Right cardiac atrium (tissue), 5 donors: ENCODE measurements at regions not wholly inside any gene's neighbourhood (a gene's known extent, or its start where the extent isn't known, plus 50 kb on each side); places are given as distances from the start of the nearest gene placed in this dataset.
"Not testable (repeated sequence)": the region's sequence is repeated elsewhere in the genome, so short reads cannot be mapped to it uniquely, and the experiment has no call there.

ENCODE experiments used
- ATAC-seq, 2 donors: fragments of 200-7000 bp; cut with Tn5 transposase; one replicate each; pipeline versions ENCODE4 v1.8.0 to v1.9.1; 2020; ENCODE audit warnings: moderate library complexity in 2 of 2, mild to moderate bottlenecking in 1 of 2
- DNase-seq, 3 donors: peaks; one replicate each; pipeline ENCODE4 v3.0.0-alpha.2; 2020
- H3K27ac ChIP-seq: one replicate; pipeline ENCODE4 v1.5.1; 2013; ENCODE audit warnings: mild to moderate bottlenecking, low read length, control low read depth, moderate library complexity
- H3K27me3 ChIP-seq: one replicate; pipeline ENCODE4 v1.6.1; 2013; ENCODE audit not compliant: control insufficient read depth, insufficient read depth
- H3K4me1 ChIP-seq: one replicate; pipeline ENCODE4 v1.6.1; 2013; ENCODE audit warnings: low read length; ENCODE audit not compliant: control insufficient read depth, insufficient read depth
- H3K4me3 ChIP-seq: one replicate; pipeline ENCODE4 v1.5.1; 2013; ENCODE audit warnings: low read length, control low read depth
- H3K9me3 ChIP-seq: one replicate; pipeline ENCODE4 v1.6.1; 2013; ENCODE audit warnings: low read length; ENCODE audit not compliant: control insufficient read depth
- WGBS: extraction: QIAGEN DNeasy Blood & Tissue Kit; methylation state at CpG from one replicate; pipeline ENCODE4 v1.1.7; 2013; 5-methylcytosine and 5-hydroxymethylcytosine counted together
- intact Hi-C, 4 donors: fragments of 100-400 bp; cut with DNase I; formaldehyde crosslinking; loops; one replicate each; pipeline versions ENCODE4 v1.11.0 to v1.14.0; 2022 to 2023
- donor health status: healthy with polysubstance abuse.
- donor health status: DM: no; HTN: yes; CAD: no.
- donor health status: DM: no; HTN: no; CAD: no.
- donor health status: DM: no; HTN: yes; CAD: no; lungs with severe emphysema.
- donor health status: DM: yes; HTN: yes; CAD: no.

GRCh38 chrX:11893933-11894710 lies 136.1 kb downstream of the MSL3 start:
- Histone ChIP-seq H3K4me3 (no peak overlapping the region), H3K4me1 (peaks cover 2% of the 10 kb centered on the region), H3K27ac (no peak overlapping the region), H3K9me3 (no peaks in the 10 kb centered on the region), H3K27me3 (no peaks in the 10 kb centered on the region)
- intact Hi-C loops, result no loop called here
- no peak for ATAC-seq
- DNase-seq, result no peak
- WGBS, result 85% methylated on average over 3 of the region's 3 CpGs

- H3K9me3 ChIP-seq, result no peaks in the 10 kb centered on the region
- no peak for ATAC-seq
These were observed 141.1 kb downstream of the MSL3 start for GRCh38 chrX:11899091-11899490.

GRCh38 chrX:11905933-11906332 lies 147.9 kb downstream of the MSL3 start:
- H3K4me3 ChIP-seq, H3K27me3 ChIP-seq, ATAC-seq, H3K4me1 ChIP-seq, H3K27ac ChIP-seq, intact Hi-C loops, DNase-seq, H3K9me3 ChIP-seq: not testable (repeated sequence)
- 89% methylated on average over 3 of the region's 3 CpGs for WGBS

More at GRCh38 chrX:11899091-11899490, 141.1 kb downstream of the MSL3 start:
- Histone ChIP-seq H3K4me3 (no peak overlapping the region), H3K4me1 (no peaks in the 10 kb centered on the region), H3K27me3 (no peaks in the 10 kb centered on the region), H3K27ac (no peak overlapping the region)
- WGBS, result 26% methylated on average over 2 of the region's 2 CpGs
- intact Hi-C loops, result no loop called here
- no peak for DNase-seq

GRCh38 chrX:11908371-11908770 lies 150.3 kb downstream of the MSL3 start:
- 12% methylated on average over 2 of the region's 2 CpGs for WGBS
- intact Hi-C loops, result no loop called here
- H3K27me3 ChIP-seq, result no peaks in the 10 kb centered on the region
- H3K4me1 ChIP-seq, result no peaks in the 10 kb centered on the region
- no peak overlapping the region for H3K27ac ChIP-seq
- no peak for DNase-seq
- ATAC-seq, result no peak
- no peaks in the 10 kb centered on the region for H3K9me3 ChIP-seq
- H3K4me3 ChIP-seq, result no peak overlapping the region

GRCh38 chrX:11913001-11913400 lies 155.0 kb downstream of the MSL3 start:
- H3K4me1 ChIP-seq, result no peaks in the 10 kb centered on the region
- no peak overlapping the region for H3K4me3 ChIP-seq
- WGBS, result 73% methylated on average over 3 of the region's 3 CpGs
- DNase-seq (no peak), ATAC-seq (no peak)
- intact Hi-C loops, result no loop called here
- H3K9me3 ChIP-seq, result no peaks in the 10 kb centered on the region
- H3K27me3 ChIP-seq, result no peaks in the 10 kb centered on the region
- H3K27ac ChIP-seq, result no peak overlapping the region

- no peaks in the 10 kb centered on the region for H3K9me3 ChIP-seq
- H3K27ac ChIP-seq, result no peak overlapping the region
- ATAC-seq (no peak), DNase-seq (no peak)
- H3K27me3 ChIP-seq, result no peaks in the 10 kb centered on the region
- intact Hi-C loops, result no loop called here
- no peak overlapping the region for H3K4me3 ChIP-seq
- no peaks in the 10 kb centered on the region for H3K4me1 ChIP-seq
- 83% methylated on average over 5 of the region's 5 CpGs for WGBS
These were observed 171.4 kb downstream of the MSL3 start for GRCh38 chrX:11929476-11929875.

- intact Hi-C loops, result no loop called here
- H3K27ac ChIP-seq, result no peak overlapping the region
- no peak for DNase-seq
- ATAC-seq, result no peak
- 92% methylated on average over 1 of the region's 1 CpG for WGBS
- H3K9me3 ChIP-seq, result no peaks in the 10 kb centered on the region
- no peaks in the 10 kb centered on the region for H3K4me1 ChIP-seq
- H3K4me3 ChIP-seq, result no peak overlapping the region
- no peaks in the 10 kb centered on the region for H3K27me3 ChIP-seq
These were observed 174.4 kb downstream of the MSL3 start for GRCh38 chrX:11932423-11932822.

GRCh38 chrX:11934089-11934488 lies 176.1 kb downstream of the MSL3 start:
- no peaks in the 10 kb centered on the region for H3K9me3 ChIP-seq
- WGBS, result 77% methylated on average over 1 of the region's 1 CpG

GRCh38 chrX:11941571-11941970 lies 183.5 kb downstream of the MSL3 start:
- Histone ChIP-seq H3K9me3 (no peaks in the 10 kb centered on the region), H3K27ac (no peak overlapping the region), H3K27me3 (no peaks in the 10 kb centered on the region), H3K4me3 (no peak overlapping the region), H3K4me1 (no peaks in the 10 kb centered on the region)
- ATAC-seq (no peak), DNase-seq (no peak)
- intact Hi-C loops, result no loop called here
- 39% methylated on average over 5 of the region's 5 CpGs for WGBS

More at GRCh38 chrX:11934089-11934488, 176.1 kb downstream of the MSL3 start:
- intact Hi-C loops, result no loop called here
- no peaks in the 10 kb centered on the region for H3K27me3 ChIP-seq
- no peak overlapping the region for H3K4me3 ChIP-seq
- DNase-seq, result no peak
- no peaks in the 10 kb centered on the region for H3K4me1 ChIP-seq
- ATAC-seq, result no peak
- H3K27ac ChIP-seq, result no peak overlapping the region

GRCh38 chrX:11944501-11944900 lies 186.5 kb downstream of the MSL3 start:
- no peaks in the 10 kb centered on the region for H3K9me3 ChIP-seq
- no peaks in the 10 kb centered on the region for H3K27me3 ChIP-seq
- no peaks in the 10 kb centered on the region for H3K4me1 ChIP-seq
- H3K4me3 ChIP-seq, result no peak overlapping the region
- H3K27ac ChIP-seq, result no peak overlapping the region
- intact Hi-C loops, result no loop called here
- 13% methylated on average over 5 of the region's 5 CpGs for WGBS
- DNase-seq (peak in 1 of 3 donors; percentile 30), ATAC-seq (no peak)

- no peaks in the 10 kb centered on the region for H3K27me3 ChIP-seq
- 39% methylated on average over 1 of the region's 1 CpG for WGBS
- H3K9me3 ChIP-seq, result no peaks in the 10 kb centered on the region
- no peak overlapping the region for H3K27ac ChIP-seq
- ATAC-seq, result no peak
- no peak for DNase-seq
- H3K4me1 ChIP-seq, result no peaks in the 10 kb centered on the region
- intact Hi-C loops, result no loop called here
- H3K4me3 ChIP-seq, result no peak overlapping the region
These were observed 189.0 kb upstream of the FRMPD4 start for GRCh38 chrX:11949291-11949690.
